ENCODE measurements at regions not wholly inside any gene's neighbourhood (a gene's known extent, or its start where the extent isn't known, plus 50 kb on each side); places are given as distances from the start of the nearest gene placed in this dataset.

GRCh38 chr13:80599765-80600164 lies 258.8 kb upstream of the SPRY2 start:
- no peak for FAIRE-seq

GRCh38 chr13:80598189-80598588 lies 257.3 kb upstream of the SPRY2 start:
- no peak for FAIRE-seq

GRCh38 chr13:80591976-80592740 lies 251.2 kb upstream of the SPRY2 start:
- no peak for FAIRE-seq

- no peak for FAIRE-seq
These were observed 249.6 kb upstream of the SPRY2 start for GRCh38 chr13:80590551-80590950.

GRCh38 chr13:80586356-80586755 lies 245.4 kb upstream of the SPRY2 start:
- no peak for FAIRE-seq

- no peak for FAIRE-seq
These were observed 244.6 kb upstream of the SPRY2 start for GRCh38 chr13:80585531-80585930.

- FAIRE-seq, result no peak
These were observed 243.9 kb upstream of the SPRY2 start for GRCh38 chr13:80584785-80585184.

GRCh38 chr13:80584306-80584705 lies 243.4 kb upstream of the SPRY2 start:
- no peak for FAIRE-seq

GRCh38 chr13:80577926-80578670 lies 237.2 kb upstream of the SPRY2 start:
- FAIRE-seq, result no peak

- no peak for FAIRE-seq
These were observed 236.4 kb upstream of the SPRY2 start for GRCh38 chr13:80577285-80577684.

- FAIRE-seq, result no peak
These were observed 233.4 kb upstream of the SPRY2 start for GRCh38 chr13:80574113-80574850.

GRCh38 chr13:80572923-80573316 lies 232.0 kb upstream of the SPRY2 start:
- FAIRE-seq, result no peak

GRCh38 chr13:80572308-80572922 lies 231.5 kb upstream of the SPRY2 start:
- FAIRE-seq, result no peak

GRCh38 chr13:80571346-80572307 lies 230.7 kb upstream of the SPRY2 start:
- no peak for FAIRE-seq

GRCh38 chr13:80563439-80563838 lies 222.5 kb upstream of the SPRY2 start:
- FAIRE-seq, result no peak

- FAIRE-seq, result no peak
These were observed 221.7 kb upstream of the SPRY2 start for GRCh38 chr13:80562433-80563156.

GRCh38 chr13:80560609-80561008 lies 219.7 kb upstream of the SPRY2 start:
- no peak for FAIRE-seq

- FAIRE-seq, result no peak
These were observed 219.0 kb upstream of the SPRY2 start for GRCh38 chr13:80559944-80560343.

- no peak for FAIRE-seq
These were observed 217.1 kb upstream of the SPRY2 start for GRCh38 chr13:80558074-80558473.

GRCh38 chr13:80555796-80556678 lies 215.1 kb upstream of the SPRY2 start:
- no peak for FAIRE-seq

Data from A204.1 (cell line).